GM23248 (cell line): ENCODE measurements at regions not wholly inside any gene's neighbourhood (a gene's known extent, or its start where the extent isn't known, plus 50 kb on each side); places are given as distances from the start of the nearest gene placed in this dataset.

Source experiments
- EZH2 ChIP-seq: fragments of 200-600 bp; sonication (generic); IDR thresholded peaks from 2 replicates; pipeline ENCODE4 v1.6.1; 2018; ENCODE audit warnings: antibody characterized with exemption, mild to moderate bottlenecking; ENCODE audit not compliant: insufficient read depth, poor library complexity, severe bottlenecking
- EZH2phosphoT487 ChIP-seq: fragments of 200-600 bp; sonication (generic); IDR thresholded peaks from 2 replicates; pipeline ENCODE4 v1.6.1; 2018; ENCODE audit warnings: antibody characterized with exemption, moderate library complexity, mild to moderate bottlenecking, low read depth; ENCODE audit not compliant: insufficient read depth

- TF ChIP-seq EZH2 (no peak), EZH2phosphoT487 (no peak)
Measured at GRCh38 chr6:104214901-104215300, 644.8 kb downstream of the HACE1 start.
